BE2C (cell line): ENCODE measurements at regions not wholly inside any gene's neighbourhood (a gene's known extent, or its start where the extent isn't known, plus 50 kb on each side); places are given as distances from the start of the nearest gene placed in this dataset.
"Not testable (repeated sequence)": the region's sequence is repeated elsewhere in the genome, so short reads cannot be mapped to it uniquely, and the experiment has no call there.

Experiments used
- DNase-seq: peaks from one replicate; pipeline ENCODE4 v3.0.0-alpha.2; 2020
- H3K27me3 ChIP-seq: fragments of 250-450 bp; sonication (Bioruptor Pico); 2 replicates; pipeline ENCODE4 v1.5.1; 2020; ENCODE audit warnings: mild to moderate bottlenecking
- H3K36me3 ChIP-seq: fragments of 250-450 bp; sonication (Bioruptor Pico); 2 replicates; pipeline ENCODE4 v1.5.1; 2020; ENCODE audit warnings: mild to moderate bottlenecking
- H3K4me1 ChIP-seq: fragments of 250-450 bp; sonication (Bioruptor Pico); 2 replicates; pipeline ENCODE4 v1.5.1; 2020
- H3K4me3 ChIP-seq: 2 replicates; pipeline ENCODE4 v1.5.1; 2011; ENCODE audit warnings: low read depth, low read length
- H3K9me3 ChIP-seq: fragments of 250-450 bp; sonication (Bioruptor Pico); 2 replicates; pipeline ENCODE4 v1.5.1; 2020
- TF ChIP-seq, protein P1 (sequence below): IDR thresholded peaks from 2 replicates; pipeline ENCODE4 v1.5.1; 2012; ENCODE audit warnings: mild to moderate bottlenecking, low read depth, low read length

DNA sequence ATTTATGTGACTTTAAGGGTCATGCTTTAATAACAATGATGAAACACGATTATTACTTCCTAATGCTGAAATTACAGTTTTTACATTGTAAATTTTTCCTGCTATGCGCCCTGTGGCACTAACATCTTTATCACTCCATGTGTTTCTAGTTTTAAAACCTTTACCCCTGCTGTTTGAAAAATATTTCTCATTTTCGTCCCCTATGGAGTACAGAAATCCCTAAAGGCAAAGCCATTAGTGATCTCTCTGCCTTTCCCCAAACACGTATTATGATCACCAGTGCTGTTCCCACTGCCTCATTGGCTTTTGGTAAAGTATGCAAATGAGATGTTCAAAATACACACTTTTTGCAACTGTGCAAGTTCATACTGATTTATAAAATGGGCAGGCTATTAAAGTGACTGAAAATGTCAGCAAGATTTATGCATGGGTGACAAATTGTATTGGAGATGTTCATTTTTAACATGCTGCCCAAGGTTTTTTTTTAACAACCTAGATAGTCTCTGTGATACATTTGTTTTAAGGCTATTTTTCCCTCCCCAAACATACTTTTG is 1468.2 kb upstream of the ACVR2A start:
- no peak overlapping the region for H3K4me3 ChIP-seq
- no peaks in the 10 kb centered on the region for H3K4me1 ChIP-seq
- H3K27me3 ChIP-seq, result no peaks in the 10 kb centered on the region
- no peaks in the 10 kb centered on the region for H3K36me3 ChIP-seq
- TF ChIP-seq, protein P1, sequence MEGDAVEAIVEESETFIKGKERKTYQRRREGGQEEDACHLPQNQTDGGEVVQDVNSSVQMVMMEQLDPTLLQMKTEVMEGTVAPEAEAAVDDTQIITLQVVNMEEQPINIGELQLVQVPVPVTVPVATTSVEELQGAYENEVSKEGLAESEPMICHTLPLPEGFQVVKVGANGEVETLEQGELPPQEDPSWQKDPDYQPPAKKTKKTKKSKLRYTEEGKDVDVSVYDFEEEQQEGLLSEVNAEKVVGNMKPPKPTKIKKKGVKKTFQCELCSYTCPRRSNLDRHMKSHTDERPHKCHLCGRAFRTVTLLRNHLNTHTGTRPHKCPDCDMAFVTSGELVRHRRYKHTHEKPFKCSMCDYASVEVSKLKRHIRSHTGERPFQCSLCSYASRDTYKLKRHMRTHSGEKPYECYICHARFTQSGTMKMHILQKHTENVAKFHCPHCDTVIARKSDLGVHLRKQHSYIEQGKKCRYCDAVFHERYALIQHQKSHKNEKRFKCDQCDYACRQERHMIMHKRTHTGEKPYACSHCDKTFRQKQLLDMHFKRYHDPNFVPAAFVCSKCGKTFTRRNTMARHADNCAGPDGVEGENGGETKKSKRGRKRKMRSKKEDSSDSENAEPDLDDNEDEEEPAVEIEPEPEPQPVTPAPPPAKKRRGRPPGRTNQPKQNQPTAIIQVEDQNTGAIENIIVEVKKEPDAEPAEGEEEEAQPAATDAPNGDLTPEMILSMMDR, result no peak
- DNase-seq, result no peak
- H3K9me3 ChIP-seq, result no peaks in the 10 kb centered on the region

DNA sequence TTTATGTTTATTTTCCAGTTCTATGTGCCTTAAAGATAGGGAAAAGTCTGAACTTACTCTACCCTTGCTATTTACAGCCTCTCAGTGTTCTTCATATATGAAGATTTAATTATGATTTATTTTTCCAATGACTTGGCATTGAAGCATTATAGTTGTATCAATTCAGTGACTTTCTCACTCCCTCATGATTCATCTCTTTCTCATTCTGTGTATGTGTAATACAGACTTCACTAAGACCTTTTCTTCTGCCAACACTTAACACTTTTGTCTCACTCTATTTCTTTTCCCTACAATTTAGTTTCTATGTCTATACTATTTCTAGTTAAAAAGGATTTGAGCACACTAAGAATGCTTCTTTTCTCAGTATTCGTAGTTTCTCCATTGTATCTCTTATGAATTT is 1470.3 kb upstream of the ACVR2A start:
- H3K36me3 ChIP-seq, result no peaks in the 10 kb centered on the region
- no peaks in the 10 kb centered on the region for H3K9me3 ChIP-seq
- TF ChIP-seq, protein P1, result no peak
- H3K4me1 ChIP-seq, result no peaks in the 10 kb centered on the region
- DNase-seq, result no peak
- no peaks in the 10 kb centered on the region for H3K27me3 ChIP-seq
- no peak overlapping the region for H3K4me3 ChIP-seq

DNA sequence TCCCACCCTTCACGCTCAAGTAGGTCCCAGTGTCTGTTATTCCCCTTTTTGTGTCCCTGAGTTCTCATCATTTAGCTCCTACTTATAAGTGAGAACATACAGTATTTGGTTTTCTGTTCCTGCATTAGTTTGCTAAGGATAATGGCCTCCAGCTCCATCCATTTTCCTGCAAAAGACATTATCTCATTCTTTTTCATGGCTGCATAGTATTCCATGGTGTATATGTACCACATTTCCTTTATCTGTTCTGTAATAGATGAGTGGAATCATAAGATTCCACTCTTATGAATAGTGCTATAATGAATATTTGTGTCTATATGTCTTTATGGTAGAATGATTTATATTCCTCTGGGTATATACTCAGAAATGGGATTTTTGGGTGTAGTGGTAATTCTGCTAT is 1473.5 kb upstream of the ACVR2A start:
- DNase-seq, H3K4me1 ChIP-seq, H3K36me3 ChIP-seq, H3K9me3 ChIP-seq, H3K27me3 ChIP-seq, H3K4me3 ChIP-seq: not testable (repeated sequence)

DNA sequence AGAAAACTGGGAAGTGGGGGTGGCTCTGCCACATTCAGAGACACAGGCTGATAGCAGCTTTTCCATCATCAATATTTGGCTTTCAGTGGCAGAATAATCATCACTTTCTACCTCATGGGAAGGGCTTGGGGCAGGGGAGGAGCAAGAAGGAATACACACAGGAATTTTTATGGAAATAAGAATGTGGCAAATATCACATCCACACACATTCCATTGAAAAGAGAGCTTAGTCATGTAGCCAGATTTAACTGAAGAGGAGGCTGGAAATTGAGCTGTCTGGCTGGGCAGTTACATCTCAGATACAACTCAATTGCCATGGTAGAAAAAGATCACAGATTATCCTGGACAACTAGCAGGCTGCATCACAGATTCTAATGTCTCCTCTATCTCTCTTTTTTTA is 1474.0 kb upstream of the ACVR2A start:
- Histone ChIP-seq H3K4me3 (no peak overlapping the region), H3K27me3 (no peaks in the 10 kb centered on the region), H3K9me3 (no peaks in the 10 kb centered on the region), H3K4me1 (no peaks in the 10 kb centered on the region), H3K36me3 (no peaks in the 10 kb centered on the region)
- TF ChIP-seq, protein P1, result no peak
- DNase-seq, result no peak

DNA sequence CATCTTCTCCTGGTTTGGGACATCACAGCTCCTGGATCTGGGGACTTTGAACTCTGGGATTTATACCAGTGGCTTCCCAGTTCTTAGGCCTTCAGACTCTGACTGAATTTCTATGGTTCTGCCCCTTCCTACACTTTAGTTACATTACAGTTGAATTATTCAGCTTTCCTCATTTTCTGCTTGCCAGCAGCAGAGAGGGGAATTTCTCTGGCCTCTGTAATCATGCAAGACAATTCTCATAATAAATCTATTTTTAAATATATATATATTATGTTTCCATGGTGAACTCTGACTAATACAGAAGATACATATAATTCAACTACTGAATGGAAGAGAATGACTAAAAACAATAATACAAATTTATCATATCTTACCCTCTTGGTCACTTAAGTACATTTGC is 1478.6 kb upstream of the ACVR2A start:
- TF ChIP-seq, protein P1, result no peak
- H3K4me3 ChIP-seq, result no peak overlapping the region
- no peaks in the 10 kb centered on the region for H3K27me3 ChIP-seq
- H3K36me3 ChIP-seq, result no peaks in the 10 kb centered on the region
- H3K4me1 ChIP-seq, result no peaks in the 10 kb centered on the region
- no peak for DNase-seq
- H3K9me3 ChIP-seq, result no peaks in the 10 kb centered on the region

DNA sequence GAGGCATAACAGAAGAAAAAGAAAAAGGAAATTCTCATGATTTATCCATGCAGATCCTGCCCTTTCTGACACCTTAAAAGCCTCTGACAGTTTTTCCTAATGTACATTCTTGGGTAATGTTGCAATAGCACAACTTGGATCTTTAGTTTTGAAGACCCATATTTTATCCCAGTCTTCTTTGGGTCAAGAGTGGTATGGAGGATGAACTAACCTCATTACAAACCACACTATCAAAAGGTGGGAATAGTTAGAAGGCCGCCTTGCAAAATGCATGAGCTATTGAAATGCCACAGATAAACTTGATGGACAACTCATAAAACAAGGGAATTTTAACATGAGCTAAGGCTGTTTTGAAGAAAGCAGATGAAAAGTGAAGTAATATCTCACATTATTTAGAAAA is 1479.8 kb upstream of the ACVR2A start:
- DNase-seq, result no peak
- H3K27me3 ChIP-seq, result no peaks in the 10 kb centered on the region
- H3K4me1 ChIP-seq, result no peaks in the 10 kb centered on the region
- no peaks in the 10 kb centered on the region for H3K9me3 ChIP-seq
- no peaks in the 10 kb centered on the region for H3K36me3 ChIP-seq
- TF ChIP-seq, protein P1, result no peak
- H3K4me3 ChIP-seq, result no peak overlapping the region

DNA sequence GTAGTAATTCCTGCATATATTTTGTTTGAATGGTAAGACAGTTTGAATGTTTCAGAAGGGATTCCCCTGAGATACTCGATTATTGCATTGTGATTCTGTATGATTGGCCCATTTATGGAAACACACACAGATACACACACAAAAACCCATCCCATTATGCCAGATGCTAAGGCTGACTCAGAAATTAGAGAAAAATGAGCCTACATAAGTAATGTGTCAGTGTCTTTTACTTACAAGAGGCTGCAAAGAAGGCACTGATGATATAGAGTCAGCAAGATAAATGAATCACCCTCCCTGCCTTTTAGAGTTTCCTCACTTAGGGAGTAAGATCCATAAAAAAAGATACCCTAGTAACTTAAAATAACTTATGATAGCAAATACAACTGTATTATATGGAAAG is 1481.1 kb upstream of the ACVR2A start:
- TF ChIP-seq, protein P1, result no peak
- Histone ChIP-seq H3K4me1 (no peaks in the 10 kb centered on the region), H3K9me3 (no peaks in the 10 kb centered on the region)

More for the DNA sequence above, 1481.1 kb upstream of the ACVR2A start:
- Histone ChIP-seq H3K27me3 (no peaks in the 10 kb centered on the region), H3K36me3 (no peaks in the 10 kb centered on the region), H3K4me3 (no peak overlapping the region)
- no peak for DNase-seq
